ENCODE measurements at regions not wholly inside any gene's neighbourhood (a gene's known extent, or its start where the extent isn't known, plus 50 kb on each side); places are given as distances from the start of the nearest gene placed in this dataset.
A peak's percentile ranks its signal among the peaks of the same experiment; 100 is the strongest.

GRCh38 chr2:40803900-40804299, 352.0 kb upstream of the SLC8A1 start:
- H3K4me1 ChIP-seq = no peaks in the 10 kb centered on the region
- intact Hi-C loops (cut with micrococcal nuclease) = no loop called here
- no peak overlapping the region for H3K27ac ChIP-seq (replicated peaks)
- no peaks in the 10 kb centered on the region for H3K9me3 ChIP-seq (replicated peaks)
- DNase-seq = no peak
- TF ChIP-seq CTCF (IDR thresholded peaks at IDR 0.05; ENCODE audit: borderline replicate concordance) = no peak
- H3K27me3 ChIP-seq (ENCODE audit: low read depth) = no peaks in the 10 kb centered on the region
- no peak overlapping the region for H3K4me3 ChIP-seq
- no peaks in the 10 kb centered on the region for H3K36me3 ChIP-seq

- Histone ChIP-seq H3K4me1 (no peaks in the 10 kb centered on the region), H3K9me3 (replicated peaks) (no peaks in the 10 kb centered on the region), H3K27ac (replicated peaks) (no peak overlapping the region), H3K36me3 (no peaks in the 10 kb centered on the region), H3K4me3 (no peak overlapping the region), H3K27me3 (ENCODE audit: low read depth) (no peaks in the 10 kb centered on the region)
- no peak for TF ChIP-seq CTCF (IDR thresholded peaks at IDR 0.05; ENCODE audit: borderline replicate concordance)
- DNase-seq = no peak
- intact Hi-C loops (cut with micrococcal nuclease) = no loop called here
These were observed 357.3 kb upstream of the SLC8A1 start for GRCh38 chr2:40809156-40809555.

GRCh38 chr2:40814616-40815015, 362.7 kb upstream of the SLC8A1 start:
- DNase-seq = no peak
- H3K27ac ChIP-seq (replicated peaks) = no peak overlapping the region
- H3K9me3 ChIP-seq (replicated peaks) = no peaks in the 10 kb centered on the region
- H3K27me3 ChIP-seq (ENCODE audit: low read depth) = no peaks in the 10 kb centered on the region
- no peaks in the 10 kb centered on the region for H3K4me1 ChIP-seq
- H3K36me3 ChIP-seq = no peaks in the 10 kb centered on the region
- no peak overlapping the region for H3K4me3 ChIP-seq
- intact Hi-C loops (cut with micrococcal nuclease) = no loop called here
- TF ChIP-seq CTCF (IDR thresholded peaks at IDR 0.05; ENCODE audit: borderline replicate concordance) = no peak

- no peak overlapping the region for H3K27ac ChIP-seq (replicated peaks)
- H3K27me3 ChIP-seq (ENCODE audit: low read depth) = no peaks in the 10 kb centered on the region
- DNase-seq = no peak
- no peaks in the 10 kb centered on the region for H3K9me3 ChIP-seq (replicated peaks)
- peak; percentile 31 for TF ChIP-seq CTCF (IDR thresholded peaks at IDR 0.05; ENCODE audit: borderline replicate concordance)
- peaks cover 10% of the 10 kb centered on the region for H3K4me1 ChIP-seq
- no peaks in the 10 kb centered on the region for H3K36me3 ChIP-seq
- intact Hi-C loops (cut with micrococcal nuclease) = no loop called here
- peak overlapping the region; percentile 5 for H3K4me3 ChIP-seq
These were observed 368.4 kb upstream of the SLC8A1 start for GRCh38 chr2:40820319-40820718.

GRCh38 chr2:40823478-40823877, 371.6 kb upstream of the SLC8A1 start:
- Histone ChIP-seq H3K9me3 (replicated peaks) (no peaks in the 10 kb centered on the region), H3K4me1 (peaks cover 10% of the 10 kb centered on the region), H3K36me3 (no peaks in the 10 kb centered on the region), H3K27ac (replicated peaks) (no peak overlapping the region), H3K4me3 (no peak overlapping the region), H3K27me3 (ENCODE audit: low read depth) (no peaks in the 10 kb centered on the region)
- no peak for TF ChIP-seq CTCF (IDR thresholded peaks at IDR 0.05; ENCODE audit: borderline replicate concordance)
- DNase-seq = no peak
- intact Hi-C loops (cut with micrococcal nuclease) = no loop called here

GRCh38 chr2:40824278-40824677, 372.4 kb upstream of the SLC8A1 start:
- no peak for DNase-seq
- TF ChIP-seq CTCF (IDR thresholded peaks at IDR 0.05; ENCODE audit: borderline replicate concordance) = no peak
- peaks cover 10% of the 10 kb centered on the region for H3K4me1 ChIP-seq
- H3K36me3 ChIP-seq = no peaks in the 10 kb centered on the region
- H3K27ac ChIP-seq (replicated peaks) = no peak overlapping the region
- H3K4me3 ChIP-seq = no peak overlapping the region
- H3K27me3 ChIP-seq (ENCODE audit: low read depth) = no peaks in the 10 kb centered on the region
- intact Hi-C loops (cut with micrococcal nuclease) = no loop called here
- H3K9me3 ChIP-seq (replicated peaks) = no peaks in the 10 kb centered on the region

All from left ventricle myocardium inferior (tissue), 1 donor.